ENCODE measurements at regions not wholly inside any gene's neighbourhood (a gene's known extent, or its start where the extent isn't known, plus 50 kb on each side); places are given as distances from the start of the nearest gene placed in this dataset.

DNA sequence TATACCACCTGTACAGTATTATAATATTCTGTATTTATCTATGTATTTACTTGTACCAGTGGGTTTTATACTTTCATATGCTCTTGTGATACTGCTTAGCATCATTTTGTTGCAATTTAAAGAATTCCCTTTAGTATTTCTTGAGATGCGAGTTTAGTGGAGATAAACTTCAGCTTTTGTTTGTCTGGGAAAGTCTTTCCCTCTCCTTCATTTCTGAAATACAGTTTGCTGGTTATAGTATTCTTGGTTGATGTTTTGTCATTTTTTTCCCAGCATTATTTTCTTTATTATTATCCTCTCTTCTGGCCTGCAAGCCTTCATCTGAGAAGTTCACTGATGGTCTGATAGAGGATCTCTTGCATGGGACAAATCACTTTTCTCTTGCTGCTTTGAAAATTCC is 136.6 kb upstream of the MCHR2 start:
- no peak for TF ChIP-seq CTCF (conservative IDR thresholded peaks at IDR 0.05)
- no peak for TF ChIP-seq ZFX (IDR thresholded peaks at IDR 0.05)
